PC-3 (cell line): ENCODE measurements at regions not wholly inside any gene's neighbourhood (a gene's known extent, or its start where the extent isn't known, plus 50 kb on each side); places are given as distances from the start of the nearest gene placed in this dataset.

Experiments
- EZH2 ChIP-seq: fragments of 300-600 bp; sonication (generic); IDR thresholded peaks from one replicate; pipeline ENCODE4 v1.6.1; 2017; ENCODE audit warnings: antibody characterized with exemption, mild to moderate bottlenecking, low read length; ENCODE audit not compliant: unreplicated experiment
- TF ChIP-seq, protein P1 (sequence below): fragments of 300-600 bp; sonication (generic); conservative IDR thresholded peaks from 2 replicates; pipeline ENCODE4 v1.5.1; 2017; ENCODE audit warnings: antibody characterized with exemption, low read depth, mild to moderate bottlenecking, low read length

DNA sequence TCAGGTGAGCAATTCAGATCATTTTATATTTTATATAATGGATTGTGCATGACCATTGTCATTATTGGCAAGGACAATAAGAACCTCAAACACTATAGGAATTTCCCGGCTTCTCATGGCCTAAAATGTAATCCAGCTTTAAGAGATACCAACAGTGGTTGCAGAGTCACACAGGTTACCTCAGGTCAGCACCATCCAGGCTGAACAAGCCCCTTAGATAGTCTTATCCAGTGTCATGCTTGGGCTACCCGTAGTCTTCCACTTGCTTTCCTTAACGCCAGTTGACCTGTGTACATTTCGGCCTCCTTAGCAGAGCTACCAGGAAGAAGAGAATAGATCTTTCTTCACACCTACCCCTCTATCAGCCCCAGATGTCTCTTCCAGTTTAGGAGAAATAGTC, 293.3 kb upstream of the SYT4 start:
- TF ChIP-seq EZH2: no peak
- TF ChIP-seq, protein P1, sequence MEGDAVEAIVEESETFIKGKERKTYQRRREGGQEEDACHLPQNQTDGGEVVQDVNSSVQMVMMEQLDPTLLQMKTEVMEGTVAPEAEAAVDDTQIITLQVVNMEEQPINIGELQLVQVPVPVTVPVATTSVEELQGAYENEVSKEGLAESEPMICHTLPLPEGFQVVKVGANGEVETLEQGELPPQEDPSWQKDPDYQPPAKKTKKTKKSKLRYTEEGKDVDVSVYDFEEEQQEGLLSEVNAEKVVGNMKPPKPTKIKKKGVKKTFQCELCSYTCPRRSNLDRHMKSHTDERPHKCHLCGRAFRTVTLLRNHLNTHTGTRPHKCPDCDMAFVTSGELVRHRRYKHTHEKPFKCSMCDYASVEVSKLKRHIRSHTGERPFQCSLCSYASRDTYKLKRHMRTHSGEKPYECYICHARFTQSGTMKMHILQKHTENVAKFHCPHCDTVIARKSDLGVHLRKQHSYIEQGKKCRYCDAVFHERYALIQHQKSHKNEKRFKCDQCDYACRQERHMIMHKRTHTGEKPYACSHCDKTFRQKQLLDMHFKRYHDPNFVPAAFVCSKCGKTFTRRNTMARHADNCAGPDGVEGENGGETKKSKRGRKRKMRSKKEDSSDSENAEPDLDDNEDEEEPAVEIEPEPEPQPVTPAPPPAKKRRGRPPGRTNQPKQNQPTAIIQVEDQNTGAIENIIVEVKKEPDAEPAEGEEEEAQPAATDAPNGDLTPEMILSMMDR: no peak
